Activated B cell treated with CpG ODN at 0.5 μM for 24 hours (primary cell): ENCODE measurements at regions not wholly inside any gene's neighbourhood (a gene's known extent, or its start where the extent isn't known, plus 50 kb on each side); places are given as distances from the start of the nearest gene placed in this dataset.

Source experiments
- ATAC-seq: fragments of 200-7000 bp; cut with Tn5 transposase; one replicate; pipeline ENCODE4 v1.10.0; 2021; ENCODE audit warnings: low read depth, mild to moderate bottlenecking, moderate library complexity
- CTCF ChIA-PET: fragments of 350-600 bp; sonication (Branson Sonifier 250); formaldehyde crosslinking; loops from one replicate; lab custom pipeline; 2021; ENCODE audit warnings: antibody characterized with exemption; lab: Charles Lee
- POLR2A ChIA-PET: fragments of 350-600 bp; sonication (Branson Sonifier 250); formaldehyde crosslinking; loops from one replicate; lab custom pipeline; 2021; ENCODE audit warnings: antibody characterized with exemption; lab: Charles Lee
- DNase-seq: peaks from one replicate; pipeline ENCODE4 v3.0.0; 2022
- H3K27ac Mint-ChIP-seq: one replicate; pipeline ENCODE4 v1.8.0; 2020; ENCODE audit warnings: mixed read lengths
- H3K27me3 Mint-ChIP-seq: one replicate; pipeline ENCODE4 v1.8.0; 2021; ENCODE audit warnings: mixed read lengths
- H3K36me3 Mint-ChIP-seq: one replicate; pipeline ENCODE4 v1.8.0; 2021; ENCODE audit warnings: low read depth, mixed read lengths
- H3K4me1 Mint-ChIP-seq: one replicate; pipeline ENCODE4 v1.8.0; 2021; ENCODE audit warnings: mixed read lengths
- H3K4me3 Mint-ChIP-seq: one replicate; pipeline ENCODE4 v1.8.0; 2020; ENCODE audit warnings: mild to moderate bottlenecking, mixed read lengths
- H3K9me3 Mint-ChIP-seq: one replicate; pipeline ENCODE4 v1.8.0; 2020; ENCODE audit warnings: mixed read lengths
- intact Hi-C: fragments of 100-400 bp; cut with micrococcal nuclease; formaldehyde crosslinking; loops from one replicate; pipeline ENCODE4 v1.15.1; 2024
- TF ChIP-seq, protein P1 (sequence below): fragments of 200-600 bp; IDR thresholded peaks from one replicate; pipeline ENCODE4 v1.8.0; 2022; ENCODE audit warnings: antibody characterized with exemption, mild to moderate bottlenecking

DNA sequence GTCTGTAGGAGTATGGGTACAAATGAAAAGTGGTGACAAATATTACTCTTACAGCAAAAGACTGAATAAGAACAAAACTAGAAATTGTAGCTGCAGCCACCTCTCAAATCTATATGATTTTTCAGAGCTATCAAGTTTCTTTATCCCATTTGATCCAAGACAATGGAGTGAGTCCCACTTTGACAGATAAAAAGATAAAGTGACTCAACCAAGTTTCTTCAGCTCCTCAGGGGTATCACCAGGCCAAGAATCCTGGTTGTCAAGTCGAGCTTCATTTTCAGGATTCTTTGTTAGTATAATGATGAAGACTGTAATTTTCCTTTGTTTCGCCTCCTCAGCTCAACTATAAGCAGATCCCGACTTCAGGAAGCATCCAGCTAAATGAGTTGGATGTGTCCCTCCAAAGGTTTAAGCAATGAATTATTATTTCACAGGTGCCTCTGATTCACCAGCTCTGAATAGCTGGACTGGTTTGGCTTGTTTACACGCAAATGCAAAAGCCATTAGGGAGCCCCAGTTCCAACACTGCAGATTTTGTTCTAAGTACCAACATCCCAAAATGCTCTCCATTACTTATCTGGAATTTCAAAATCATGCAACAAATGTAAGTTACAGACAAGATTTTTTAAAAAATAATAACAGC lies 238.9 kb downstream of the MAFB start:
- ChIA-PET CTCF (no interaction called here), POLR2A (no interaction called here)
- H3K9me3 Mint-ChIP-seq: no peaks in the 10 kb centered on the region
- ATAC-seq (no peak), DNase-seq (no peak)
- intact Hi-C loops: no loop called here
- H3K36me3 Mint-ChIP-seq: no peaks in the 10 kb centered on the region
- H3K27ac Mint-ChIP-seq: no peak overlapping the region
- H3K4me1 Mint-ChIP-seq: no peaks in the 10 kb centered on the region
- H3K4me3 Mint-ChIP-seq: no peak overlapping the region
- TF ChIP-seq, protein P1, sequence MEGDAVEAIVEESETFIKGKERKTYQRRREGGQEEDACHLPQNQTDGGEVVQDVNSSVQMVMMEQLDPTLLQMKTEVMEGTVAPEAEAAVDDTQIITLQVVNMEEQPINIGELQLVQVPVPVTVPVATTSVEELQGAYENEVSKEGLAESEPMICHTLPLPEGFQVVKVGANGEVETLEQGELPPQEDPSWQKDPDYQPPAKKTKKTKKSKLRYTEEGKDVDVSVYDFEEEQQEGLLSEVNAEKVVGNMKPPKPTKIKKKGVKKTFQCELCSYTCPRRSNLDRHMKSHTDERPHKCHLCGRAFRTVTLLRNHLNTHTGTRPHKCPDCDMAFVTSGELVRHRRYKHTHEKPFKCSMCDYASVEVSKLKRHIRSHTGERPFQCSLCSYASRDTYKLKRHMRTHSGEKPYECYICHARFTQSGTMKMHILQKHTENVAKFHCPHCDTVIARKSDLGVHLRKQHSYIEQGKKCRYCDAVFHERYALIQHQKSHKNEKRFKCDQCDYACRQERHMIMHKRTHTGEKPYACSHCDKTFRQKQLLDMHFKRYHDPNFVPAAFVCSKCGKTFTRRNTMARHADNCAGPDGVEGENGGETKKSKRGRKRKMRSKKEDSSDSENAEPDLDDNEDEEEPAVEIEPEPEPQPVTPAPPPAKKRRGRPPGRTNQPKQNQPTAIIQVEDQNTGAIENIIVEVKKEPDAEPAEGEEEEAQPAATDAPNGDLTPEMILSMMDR: no peak
- H3K27me3 Mint-ChIP-seq: peaks cover 6% of the 10 kb centered on the region

DNA sequence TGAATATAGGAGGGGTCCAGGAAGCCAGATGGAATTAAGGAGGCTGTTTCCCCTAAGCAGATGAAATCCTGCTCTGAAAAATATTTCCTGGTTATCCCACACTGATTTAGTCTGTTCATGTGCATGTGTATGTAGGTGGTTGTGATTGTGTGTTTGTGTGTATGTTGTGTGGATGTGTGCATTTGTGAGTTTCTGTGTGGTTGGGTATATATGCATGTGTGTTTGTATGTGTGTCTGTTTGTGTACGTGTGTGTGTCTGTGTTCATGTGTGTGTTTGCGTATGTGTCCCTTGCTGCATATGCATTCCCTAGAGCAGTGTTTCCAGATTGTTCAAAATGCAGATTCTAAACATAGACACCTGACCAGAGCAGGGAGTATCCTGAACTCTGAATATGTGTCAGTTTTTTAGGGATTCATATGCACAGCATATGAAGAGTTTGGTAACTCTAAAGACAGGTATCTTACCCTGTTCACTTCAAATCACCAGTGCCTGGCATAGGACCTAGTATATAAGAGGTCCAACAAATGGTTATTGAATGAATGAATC lies 239.8 kb downstream of the MAFB start:
- Mint-ChIP-seq H3K36me3 (no peaks in the 10 kb centered on the region), H3K9me3 (no peaks in the 10 kb centered on the region), H3K4me3 (no peak overlapping the region), H3K27me3 (peaks cover 6% of the 10 kb centered on the region), H3K27ac (no peak overlapping the region), H3K4me1 (no peaks in the 10 kb centered on the region)
- intact Hi-C loops: no loop called here
- POLR2A ChIA-PET: no interaction called here
- ATAC-seq: no peak
- CTCF ChIA-PET: no interaction called here
- no peak for DNase-seq
- TF ChIP-seq, protein P1: no peak

DNA sequence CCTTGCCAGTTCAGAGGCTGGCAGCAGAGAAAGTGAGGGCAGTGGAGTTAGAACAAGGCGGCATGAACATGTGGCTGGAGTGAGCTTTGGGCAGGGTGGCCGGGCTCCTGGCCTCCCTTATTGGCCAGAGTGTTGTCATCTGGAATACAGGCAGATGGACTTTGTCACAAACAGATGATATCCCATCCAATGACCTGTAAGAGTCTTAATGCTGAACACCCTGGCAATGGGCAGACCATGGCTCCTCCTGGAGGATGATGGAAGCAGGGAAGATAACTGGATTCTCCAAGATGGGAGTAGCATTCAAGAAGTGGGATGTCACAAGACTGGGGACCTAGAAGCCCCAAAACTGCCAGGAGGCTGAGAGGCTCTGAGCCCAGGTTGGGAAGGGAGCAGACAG lies 242.1 kb downstream of the MAFB start:
- no peak overlapping the region for H3K27ac Mint-ChIP-seq
- H3K36me3 Mint-ChIP-seq: no peaks in the 10 kb centered on the region
- CTCF ChIA-PET: no interaction called here
- no peak overlapping the region for H3K4me3 Mint-ChIP-seq
- no peaks in the 10 kb centered on the region for H3K4me1 Mint-ChIP-seq
- no peak for DNase-seq
- ATAC-seq: no peak
- peaks cover 6% of the 10 kb centered on the region for H3K27me3 Mint-ChIP-seq
- TF ChIP-seq, protein P1: no peak
- intact Hi-C loops: no loop called here
- H3K9me3 Mint-ChIP-seq: no peaks in the 10 kb centered on the region
- POLR2A ChIA-PET: no interaction called here

DNA sequence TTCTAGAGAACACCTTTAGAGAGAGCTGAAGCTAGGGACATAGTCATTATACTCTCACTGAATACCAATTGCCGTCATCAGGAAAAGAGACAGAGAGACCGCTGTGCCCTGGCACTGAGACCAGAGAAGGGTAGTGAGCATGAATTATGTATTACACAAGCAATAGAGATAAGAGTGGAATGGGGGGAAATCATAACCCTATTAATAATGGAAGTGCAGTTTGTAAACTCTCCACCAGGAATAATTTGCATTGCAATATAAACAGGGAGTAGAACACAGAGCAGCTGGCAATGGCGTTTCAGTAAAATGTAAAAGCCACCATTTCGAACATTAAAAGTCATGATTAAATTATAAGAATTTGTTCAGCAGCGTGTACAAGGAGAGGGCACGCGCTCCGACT lies 244.5 kb downstream of the MAFB start:
- CTCF ChIA-PET: no interaction called here

DNA sequence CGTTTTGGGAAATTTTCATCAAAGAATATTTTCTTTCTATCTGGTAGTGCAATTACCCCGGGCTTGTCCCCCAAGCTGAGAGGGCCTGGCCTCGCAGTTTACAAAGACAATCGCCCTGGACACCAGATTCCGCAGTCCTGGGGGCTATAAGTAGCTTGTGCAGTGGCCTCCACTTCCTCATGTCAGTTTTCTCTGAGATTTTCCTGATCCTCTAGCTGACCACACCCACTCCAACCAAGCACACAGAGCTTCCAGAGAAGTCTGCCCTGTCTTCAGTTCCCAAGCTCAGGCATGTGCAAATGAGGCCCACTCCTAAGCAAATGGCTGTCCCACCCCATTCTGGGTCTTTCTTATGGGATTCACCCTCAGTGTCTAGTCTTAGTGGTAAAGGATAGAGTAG lies 245.3 kb downstream of the MAFB start:
- Mint-ChIP-seq H3K9me3 (no peaks in the 10 kb centered on the region), H3K4me1 (no peaks in the 10 kb centered on the region), H3K36me3 (no peaks in the 10 kb centered on the region), H3K4me3 (no peak overlapping the region), H3K27me3 (peaks cover 10% of the 10 kb centered on the region), H3K27ac (no peak overlapping the region)
- intact Hi-C loops: no loop called here
- CTCF ChIA-PET: no interaction called here
- DNase-seq (no peak), ATAC-seq (no peak)
- TF ChIP-seq, protein P1: no peak
- POLR2A ChIA-PET: no interaction called here

More for the DNA sequence above, 244.5 kb downstream of the MAFB start:
- peaks cover 10% of the 10 kb centered on the region for H3K27me3 Mint-ChIP-seq
- TF ChIP-seq, protein P1: no peak
- DNase-seq: no peak
- H3K4me1 Mint-ChIP-seq: no peaks in the 10 kb centered on the region
- POLR2A ChIA-PET: no interaction called here
- no peak for ATAC-seq
- H3K27ac Mint-ChIP-seq: no peak overlapping the region
- H3K36me3 Mint-ChIP-seq: no peaks in the 10 kb centered on the region
- intact Hi-C loops: no loop called here
- H3K9me3 Mint-ChIP-seq: no peaks in the 10 kb centered on the region
- H3K4me3 Mint-ChIP-seq: no peak overlapping the region
